Loucy (cell line): ENCODE measurements at regions not wholly inside any gene's neighbourhood (a gene's known extent, or its start where the extent isn't known, plus 50 kb on each side); places are given as distances from the start of the nearest gene placed in this dataset.

Source experiments
- CTCF ChIP-seq: fragments of 200-600 bp; sonication (generic); conservative IDR thresholded peaks from 2 replicates; pipeline ENCODE4 v1.5.1; 2014; ENCODE audit warnings: mild to moderate bottlenecking, antibody characterized with exemption, low read length
- EZH2phosphoT487 ChIP-seq: fragments of 200-600 bp; IDR thresholded peaks from 2 replicates; pipeline ENCODE4 v1.6.1; 2018; ENCODE audit warnings: antibody characterized with exemption, mild to moderate bottlenecking, moderate library complexity, borderline replicate concordance

- no peak for TF ChIP-seq CTCF
- TF ChIP-seq EZH2phosphoT487 = no peak
Observed at GRCh38 chr9:84567805-84568204, 101.7 kb upstream of the NTRK2 start.
